ENCODE measurements at regions not wholly inside any gene's neighbourhood (a gene's known extent, or its start where the extent isn't known, plus 50 kb on each side); places are given as distances from the start of the nearest gene placed in this dataset.
A peak's percentile ranks its signal among the peaks of the same experiment; 100 is the strongest.

GRCh38 chr11:90288212-90288821, 65.5 kb upstream of the CHORDC1 start:
- no peak overlapping the region for H3K27ac Mint-ChIP-seq
- ChIA-PET POLR2A (no interaction called here), CTCF (no interaction called here)
- H3K4me1 Mint-ChIP-seq, result no peaks in the 10 kb centered on the region
- H3K4me2 ChIP-seq (replicated peaks; ENCODE audit: low read depth, low read length, poor library complexity, severe bottlenecking), result no peak overlapping the region
- TF ChIP-seq CTCF (IDR thresholded peaks at IDR 0.05) (peak; percentile 24), EZH2 (IDR thresholded peaks at IDR 0.05; ENCODE audit: borderline replicate concordance, insufficient read depth, low read depth, low read length, poor library complexity, severe bottlenecking) (no peak)
- H4K20me1 ChIP-seq (ENCODE audit: control insufficient read depth, insufficient read depth, low read length, poor library complexity, severe bottlenecking), result no peaks in the 10 kb centered on the region
- no peak overlapping the region for H3K27ac ChIP-seq (ENCODE audit: low read length in 2 of 2)
- H2AFZ ChIP-seq (ENCODE audit: insufficient read depth, low read depth, low read length, poor library complexity, severe bottlenecking), result no peak overlapping the region
- H3K27me3 Mint-ChIP-seq, result peaks cover 3% of the 10 kb centered on the region
- DNase-seq (no peak), ATAC-seq (ENCODE audit: low read depth) (no peak)
- H3K9ac ChIP-seq (ENCODE audit: low read length), result no peak overlapping the region
- H3K9me3 ChIP-seq (ENCODE audit: control extremely low read depth in 1 of 3, control insufficient read depth in 2 of 3, insufficient read depth in 1 of 3, low read length in 2 of 3), result peaks cover 0 to 3% (median 0%) of the 10 kb centered on the region in 3 donors
- no peaks in the 10 kb centered on the region for H3K36me3 ChIP-seq (replicated peaks in 1 of 2; ENCODE audit: control extremely low read depth in 1 of 2, control insufficient read depth in 1 of 2, extremely low read depth in 1 of 2, insufficient read depth in 2 of 2, low read length in 1 of 2)
- no peak overlapping the region for H3K4me3 ChIP-seq (ENCODE audit: control extremely low read depth in 1 of 5, extremely low read depth in 1 of 5, insufficient read depth in 1 of 5, low read depth in 2 of 5, low read length in 4 of 5)
- H3K4me1 ChIP-seq (ENCODE audit: control insufficient read depth in 2 of 2, insufficient read depth in 2 of 2, low read length in 2 of 2), result no peaks in the 10 kb centered on the region
- H3K9me3 Mint-ChIP-seq (ENCODE audit: insufficient read depth), result peaks cover 4% of the 10 kb centered on the region
- H3K27me3 ChIP-seq (replicated peaks in 1 of 4; ENCODE audit: control extremely low read depth in 1 of 4, control insufficient read depth in 3 of 4, insufficient read depth in 4 of 4, low read length in 3 of 4), result no peaks in the 10 kb centered on the region
- H3K4me3 Mint-ChIP-seq, result no peak overlapping the region
- 71% methylated on average over 1 of the region's 3 CpGs for WGBS (ENCODE audit: insufficient coverage)
- intact Hi-C loops (cut with micrococcal nuclease), result no loop called here
- no peaks in the 10 kb centered on the region for H3K79me2 ChIP-seq (ENCODE audit: control insufficient read depth, insufficient read depth, low read length)

GRCh38 chr11:90286640-90287039, 63.8 kb upstream of the CHORDC1 start:
- H3K4me1 ChIP-seq (ENCODE audit: control insufficient read depth in 2 of 2, insufficient read depth in 2 of 2, low read length in 2 of 2), result no peaks in the 10 kb centered on the region
- H3K4me3 ChIP-seq (ENCODE audit: control extremely low read depth in 1 of 5, extremely low read depth in 1 of 5, insufficient read depth in 1 of 5, low read depth in 2 of 5, low read length in 4 of 5), result no peak overlapping the region
- H3K9me3 ChIP-seq (ENCODE audit: control extremely low read depth in 1 of 3, control insufficient read depth in 2 of 3, insufficient read depth in 1 of 3, low read length in 2 of 3), result peaks cover 0 to 7% (median 0%) of the 10 kb centered on the region in 3 donors
- H3K4me1 Mint-ChIP-seq, result no peaks in the 10 kb centered on the region
- H3K9me3 Mint-ChIP-seq (ENCODE audit: insufficient read depth), result peaks cover 4% of the 10 kb centered on the region
- H2AFZ ChIP-seq (ENCODE audit: insufficient read depth, low read depth, low read length, poor library complexity, severe bottlenecking), result no peak overlapping the region
- 70% methylated on average over 2 of the region's 2 CpGs for WGBS (ENCODE audit: insufficient coverage)
- no peak overlapping the region for H3K4me2 ChIP-seq (replicated peaks; ENCODE audit: low read depth, low read length, poor library complexity, severe bottlenecking)
- H3K9ac ChIP-seq (ENCODE audit: low read length), result no peak overlapping the region
- H3K79me2 ChIP-seq (ENCODE audit: control insufficient read depth, insufficient read depth, low read length), result no peaks in the 10 kb centered on the region
- no peak for ATAC-seq (ENCODE audit: low read depth)
- DNase-seq, result no peak
- CTCF ChIA-PET, result no interaction called here
- no peaks in the 10 kb centered on the region for H3K27me3 ChIP-seq (replicated peaks in 1 of 4; ENCODE audit: control extremely low read depth in 1 of 4, control insufficient read depth in 3 of 4, insufficient read depth in 4 of 4, low read length in 3 of 4)
- H3K4me3 Mint-ChIP-seq, result no peak overlapping the region
- H3K27ac Mint-ChIP-seq, result no peak overlapping the region
- POLR2A ChIA-PET, result no interaction called here
- TF ChIP-seq EZH2 (IDR thresholded peaks at IDR 0.05; ENCODE audit: borderline replicate concordance, insufficient read depth, low read depth, low read length, poor library complexity, severe bottlenecking) (no peak), CTCF (IDR thresholded peaks at IDR 0.05) (no peak)
- H3K27ac ChIP-seq (ENCODE audit: low read length in 2 of 2), result no peak overlapping the region
- intact Hi-C loops (cut with micrococcal nuclease), result no loop called here
- H4K20me1 ChIP-seq (ENCODE audit: control insufficient read depth, insufficient read depth, low read length, poor library complexity, severe bottlenecking), result no peaks in the 10 kb centered on the region
- no peaks in the 10 kb centered on the region for H3K36me3 ChIP-seq (replicated peaks in 1 of 2; ENCODE audit: control extremely low read depth in 1 of 2, control insufficient read depth in 1 of 2, extremely low read depth in 1 of 2, insufficient read depth in 2 of 2, low read length in 1 of 2)
- peaks cover 3% of the 10 kb centered on the region for H3K27me3 Mint-ChIP-seq
